DND-41 (cell line): ENCODE measurements at regions not wholly inside any gene's neighbourhood (a gene's known extent, or its start where the extent isn't known, plus 50 kb on each side); places are given as distances from the start of the nearest gene placed in this dataset.

Experiments used
- ATAC-seq: fragments of 200-7000 bp; cut with Tn5 transposase; 3 replicates; pipeline ENCODE4 v1.9.1; 2021; ENCODE audit warnings: low read depth; ENCODE audit not compliant: insufficient read depth
- DNase-seq: peaks from one replicate; pipeline ENCODE4 v3.0.0-alpha.2; 2020
- H2AFZ ChIP-seq: 2 replicates; pipeline ENCODE4 v1.6.0; 2012; ENCODE audit warnings: low read depth, low read length
- H3K27ac ChIP-seq: 2 replicates; pipeline ENCODE4 v1.5.1; 2012; ENCODE audit warnings: low read length, inconsistent platforms
- H3K27me3 ChIP-seq: fragments of 200-600 bp; sonication (generic); 2 replicates; pipeline ENCODE4 v1.6.0; 2012; ENCODE audit warnings: low read length, mild to moderate bottlenecking, inconsistent platforms; ENCODE audit not compliant: insufficient read depth, poor library complexity
- H3K36me3 ChIP-seq: 2 replicates; pipeline ENCODE4 v1.5.1; 2012; ENCODE audit warnings: low read length, inconsistent platforms; ENCODE audit not compliant: insufficient read depth
- H3K4me1 ChIP-seq: 2 replicates; pipeline ENCODE4 v1.5.1; 2012; ENCODE audit warnings: mild to moderate bottlenecking, low read length; ENCODE audit not compliant: insufficient read depth
- H3K4me2 ChIP-seq: 2 replicates; pipeline ENCODE4 v1.6.0; 2012; ENCODE audit warnings: mild to moderate bottlenecking, moderate library complexity, low read length, inconsistent platforms; ENCODE audit not compliant: insufficient read depth
- H3K4me3 ChIP-seq, 2 experiments: fragments of 200-600 bp in 1 of 2; shearing (Covaris generic) in 1 of 2; 2 replicates each; pipeline ENCODE4 v1.5.1; 2012 to 2016; ENCODE audit warnings: inconsistent platforms in 2 of 2, low read length in 2 of 2, mild to moderate bottlenecking in 2 of 2, low read depth in 1 of 2, moderate library complexity in 1 of 2
- H3K79me2 ChIP-seq: 2 replicates; pipeline ENCODE4 v1.6.0; 2012; ENCODE audit warnings: low read length, inconsistent platforms; ENCODE audit not compliant: insufficient read depth
- H3K9ac ChIP-seq: 2 replicates; pipeline ENCODE4 v1.6.0; 2012; ENCODE audit warnings: low read depth, mild to moderate bottlenecking, inconsistent platforms, low read length, moderate library complexity
- H3K9me3 ChIP-seq: 2 replicates; pipeline ENCODE4 v1.5.1; 2012; ENCODE audit warnings: low read length, moderate library complexity, mild to moderate bottlenecking, inconsistent platforms; ENCODE audit not compliant: insufficient read depth, severe bottlenecking
- H4K20me1 ChIP-seq: 2 replicates; pipeline ENCODE4 v1.6.0; 2012; ENCODE audit warnings: low read length; ENCODE audit not compliant: insufficient read depth
- EZH2 ChIP-seq: IDR thresholded peaks from 3 replicates; pipeline ENCODE4 v1.6.1; 2012; ENCODE audit warnings: borderline replicate concordance, low read depth, mild to moderate bottlenecking, moderate library complexity, low read length, inconsistent platforms; ENCODE audit not compliant: severe bottlenecking
- TF ChIP-seq, protein P1 (sequence below): IDR thresholded peaks from 2 replicates; pipeline ENCODE4 v1.5.1; 2012; ENCODE audit warnings: borderline replicate concordance, low read length, moderate library complexity, mild to moderate bottlenecking; ENCODE audit not compliant: poor library complexity, severe bottlenecking; ENCODE audit errors: extremely low read depth

DNA sequence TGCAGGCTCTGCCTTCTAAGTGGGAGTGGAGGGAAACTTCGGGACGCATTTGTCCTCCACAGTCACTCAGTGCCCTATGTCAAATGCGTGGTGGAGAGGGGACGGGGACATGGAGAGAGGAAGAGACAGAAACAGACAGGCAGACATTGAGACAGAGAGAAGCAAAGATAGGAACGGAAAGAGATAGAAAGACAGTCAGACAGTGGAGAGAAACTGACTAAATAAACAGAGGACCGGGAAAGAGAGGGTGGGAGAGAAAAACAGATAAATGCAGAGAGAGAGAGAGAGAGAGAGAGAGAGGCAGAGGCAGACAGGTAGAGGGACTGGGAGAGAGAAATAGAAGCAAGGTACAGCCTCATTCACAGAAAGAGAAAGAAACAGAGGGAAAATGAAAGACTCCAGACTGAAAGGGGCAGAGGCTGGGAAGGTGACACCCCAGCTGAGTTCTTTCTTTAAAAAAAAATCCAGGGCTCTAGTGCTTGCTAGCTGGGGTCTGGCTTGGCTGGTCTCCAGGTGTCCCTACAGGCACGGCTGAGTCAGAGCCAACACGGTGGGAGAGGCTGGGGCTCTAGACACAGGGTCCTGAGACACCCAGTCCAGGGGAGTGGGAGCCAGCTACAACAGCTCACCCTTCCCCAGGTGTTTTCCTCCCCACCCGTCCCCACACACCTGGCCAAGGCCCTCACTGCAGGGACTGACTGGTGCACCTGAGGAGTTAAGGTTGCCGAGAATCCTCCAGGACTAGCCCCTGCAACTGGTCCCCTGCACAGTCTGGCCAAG is 506.1 kb upstream of the PROK2 start:
- Histone ChIP-seq H3K4me1 (no peaks in the 10 kb centered on the region), H3K4me3 (no peak overlapping the region), H3K27ac (no peak overlapping the region), H3K27me3 (peaks cover 3% of the 10 kb centered on the region), H3K9me3 (no peaks in the 10 kb centered on the region), H2AFZ (no peak overlapping the region), H3K36me3 (no peaks in the 10 kb centered on the region), H3K4me2 (no peak overlapping the region), H3K9ac (no peak overlapping the region), H3K79me2 (no peaks in the 10 kb centered on the region), H4K20me1 (peaks cover 3% of the 10 kb centered on the region; the same call in 1 of the 2 replicates)
- TF ChIP-seq, protein P1, sequence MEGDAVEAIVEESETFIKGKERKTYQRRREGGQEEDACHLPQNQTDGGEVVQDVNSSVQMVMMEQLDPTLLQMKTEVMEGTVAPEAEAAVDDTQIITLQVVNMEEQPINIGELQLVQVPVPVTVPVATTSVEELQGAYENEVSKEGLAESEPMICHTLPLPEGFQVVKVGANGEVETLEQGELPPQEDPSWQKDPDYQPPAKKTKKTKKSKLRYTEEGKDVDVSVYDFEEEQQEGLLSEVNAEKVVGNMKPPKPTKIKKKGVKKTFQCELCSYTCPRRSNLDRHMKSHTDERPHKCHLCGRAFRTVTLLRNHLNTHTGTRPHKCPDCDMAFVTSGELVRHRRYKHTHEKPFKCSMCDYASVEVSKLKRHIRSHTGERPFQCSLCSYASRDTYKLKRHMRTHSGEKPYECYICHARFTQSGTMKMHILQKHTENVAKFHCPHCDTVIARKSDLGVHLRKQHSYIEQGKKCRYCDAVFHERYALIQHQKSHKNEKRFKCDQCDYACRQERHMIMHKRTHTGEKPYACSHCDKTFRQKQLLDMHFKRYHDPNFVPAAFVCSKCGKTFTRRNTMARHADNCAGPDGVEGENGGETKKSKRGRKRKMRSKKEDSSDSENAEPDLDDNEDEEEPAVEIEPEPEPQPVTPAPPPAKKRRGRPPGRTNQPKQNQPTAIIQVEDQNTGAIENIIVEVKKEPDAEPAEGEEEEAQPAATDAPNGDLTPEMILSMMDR = no peak
- no peak for TF ChIP-seq EZH2
- no peak for DNase-seq
- no peak for ATAC-seq

DNA sequence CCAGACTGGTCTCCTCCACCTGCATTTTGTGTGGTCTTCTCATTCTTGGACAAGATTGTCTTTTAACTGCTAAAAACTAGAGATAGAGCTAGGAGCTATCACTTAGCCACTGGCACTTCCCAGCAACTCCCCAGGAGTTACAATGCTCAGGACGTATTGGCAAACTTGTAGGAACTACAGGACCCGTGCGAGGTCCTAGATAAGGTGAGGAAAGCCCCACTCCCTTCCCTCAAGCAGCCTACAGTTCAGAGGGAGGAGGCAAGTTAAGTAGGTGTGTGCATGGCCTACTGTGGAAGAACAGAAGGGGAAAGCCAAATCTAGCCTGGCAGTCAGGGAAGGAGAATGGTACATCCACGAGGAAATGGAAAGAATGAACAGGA is 504.7 kb upstream of the PROK2 start:
- Histone ChIP-seq H3K9ac (no peak overlapping the region), H2AFZ (no peak overlapping the region)
- ATAC-seq = no peak

DNA sequence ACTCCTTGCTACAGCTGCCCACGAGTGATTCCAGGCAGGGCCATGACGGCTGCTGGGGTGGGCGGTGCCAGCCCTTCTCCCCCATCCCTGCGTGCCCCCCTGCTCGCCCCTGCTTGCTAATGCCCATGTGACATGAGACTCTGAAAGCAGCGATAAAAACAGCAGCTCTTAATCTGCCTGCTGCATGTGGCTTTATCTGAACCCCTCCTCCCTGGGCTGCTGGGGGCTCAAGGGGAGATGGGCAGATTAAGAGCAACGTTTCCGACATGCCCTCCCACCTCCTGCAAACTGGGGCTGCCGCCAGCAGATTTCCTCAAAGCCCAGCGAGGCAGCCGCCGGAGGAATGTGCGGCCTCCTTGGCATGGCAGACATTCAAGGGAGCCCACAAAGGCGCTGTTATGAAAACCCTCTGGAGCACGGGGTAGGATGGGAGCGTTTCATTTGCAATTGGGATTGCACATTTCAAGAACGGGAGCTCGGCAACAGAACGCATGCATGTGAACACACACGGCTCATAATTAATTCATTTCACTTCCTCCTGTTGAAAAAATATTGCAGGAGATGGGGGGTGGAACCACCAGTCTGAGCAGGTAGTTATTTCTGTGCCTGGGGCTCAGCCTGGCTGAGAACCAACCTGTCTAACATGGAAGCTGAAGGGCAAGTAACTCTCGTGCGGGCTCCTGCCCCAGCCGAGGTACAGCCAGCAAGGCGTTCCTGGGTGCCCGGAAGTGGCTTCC is 504.2 kb upstream of the PROK2 start:
- peaks cover 3% of the 10 kb centered on the region for H3K27me3 ChIP-seq
- H3K79me2 ChIP-seq = no peaks in the 10 kb centered on the region
- H4K20me1 ChIP-seq = peaks cover 3% of the 10 kb centered on the region; the same call in 1 of the 2 replicates
- H2AFZ ChIP-seq = no peak overlapping the region
- no peak overlapping the region for H3K4me2 ChIP-seq
- H3K4me1 ChIP-seq = no peaks in the 10 kb centered on the region
- no peak overlapping the region for H3K4me3 ChIP-seq
- TF ChIP-seq EZH2 = no peak
- TF ChIP-seq, protein P1 = no peak
- H3K36me3 ChIP-seq = no peaks in the 10 kb centered on the region
- ATAC-seq (no peak), DNase-seq (no peak)
- H3K9me3 ChIP-seq = no peaks in the 10 kb centered on the region
- H3K9ac ChIP-seq = no peak overlapping the region
- H3K27ac ChIP-seq = no peak overlapping the region

More for the DNA sequence above, 504.7 kb upstream of the PROK2 start:
- Histone ChIP-seq H3K4me3 (no peak overlapping the region), H3K27me3 (peaks cover 3% of the 10 kb centered on the region), H3K4me1 (no peaks in the 10 kb centered on the region), H3K79me2 (no peaks in the 10 kb centered on the region), H3K9me3 (no peaks in the 10 kb centered on the region), H3K27ac (no peak overlapping the region), H3K36me3 (no peaks in the 10 kb centered on the region), H3K4me2 (no peak overlapping the region), H4K20me1 (peaks cover 3% of the 10 kb centered on the region; the same call in 1 of the 2 replicates)
- no peak for TF ChIP-seq EZH2
- TF ChIP-seq, protein P1 = no peak
- no peak for DNase-seq
